GM23338 (cell line): ENCODE measurements at regions not wholly inside any gene's neighbourhood (a gene's known extent, or its start where the extent isn't known, plus 50 kb on each side); places are given as distances from the start of the nearest gene placed in this dataset.

Source experiments
- ATAC-seq: fragments of 200-7000 bp; cut with Tn5 transposase; 3 replicates; pipeline ENCODE4 v1.9.1; 2020
- DNase-seq: peaks from one replicate; pipeline ENCODE4 v3.0.0-alpha.2; 2015; ENCODE audit warnings: low spot score
- H2AFZ ChIP-seq: fragments of 200-600 bp; sonication (generic); 2 replicates; pipeline ENCODE4 v1.8.0; 2016; ENCODE audit warnings: antibody characterized with exemption, mild to moderate bottlenecking, moderate library complexity
- H3F3A ChIP-seq: fragments of 200-600 bp; sonication (generic); replicated peaks from 2 replicates; pipeline ENCODE4 v1.8.0; 2017; ENCODE audit warnings: antibody characterized with exemption, mixed run types, low read depth
- H3K27ac ChIP-seq: fragments of 200-600 bp; sonication (generic); 2 replicates; pipeline ENCODE4 v1.6.1; 2016; ENCODE audit warnings: low read depth
- H3K27me3 ChIP-seq: fragments of 200-600 bp; sonication (generic); 2 replicates; pipeline ENCODE4 v1.8.0; 2016; ENCODE audit warnings: mild to moderate bottlenecking, mixed run types, moderate library complexity; ENCODE audit not compliant: insufficient read depth
- H3K36me3 ChIP-seq: fragments of 200-600 bp; sonication (generic); 2 replicates; pipeline ENCODE4 v1.8.0; 2016; ENCODE audit warnings: mild to moderate bottlenecking; ENCODE audit not compliant: insufficient read depth
- H3K4me1 ChIP-seq: fragments of 200-600 bp; sonication (generic); 2 replicates; pipeline ENCODE4 v1.8.0; 2016; ENCODE audit warnings: mild to moderate bottlenecking, moderate library complexity; ENCODE audit not compliant: insufficient read depth
- H3K4me2 ChIP-seq: fragments of 200-600 bp; sonication (generic); 2 replicates; pipeline ENCODE4 v1.7.1; 2017; ENCODE audit warnings: mixed run types
- H3K4me3 ChIP-seq: fragments of 200-600 bp; sonication (generic); 2 replicates; pipeline ENCODE4 v1.6.1; 2016; ENCODE audit warnings: mixed run types
- H3K79me2 ChIP-seq: fragments of 200-600 bp; sonication (generic); replicated peaks from 2 replicates; pipeline ENCODE4 v1.8.0; 2017; ENCODE audit warnings: mild to moderate bottlenecking; ENCODE audit not compliant: insufficient read depth
- H3K9me2 ChIP-seq: fragments of 200-600 bp; sonication (generic); 2 replicates; pipeline ENCODE4 v1.8.0; 2017; ENCODE audit not compliant: insufficient read depth
- H4K20me1 ChIP-seq: fragments of 200-600 bp; sonication (generic); replicated peaks from 2 replicates; pipeline ENCODE4 v1.8.0; 2017; ENCODE audit warnings: mild to moderate bottlenecking; ENCODE audit not compliant: insufficient read depth
- H3K27ac Mint-ChIP-seq: 2 replicates; pipeline ENCODE4 v1.8.0; 2020; ENCODE audit warnings: inconsistent platforms, mild to moderate bottlenecking, moderate library complexity, mixed read lengths
- H3K27me3 Mint-ChIP-seq: 3 replicates; pipeline ENCODE4 v1.8.0; 2022; ENCODE audit warnings: low read depth, mild to moderate bottlenecking, moderate library complexity, mixed read lengths, inconsistent platforms; ENCODE audit not compliant: insufficient read depth, poor library complexity
- H3K36me3 Mint-ChIP-seq: 3 replicates; pipeline ENCODE4 v1.8.0; 2021; ENCODE audit warnings: low read depth, mild to moderate bottlenecking, inconsistent platforms, moderate library complexity, mixed read lengths
- H3K4me1 Mint-ChIP-seq: 3 replicates; pipeline ENCODE4 v1.8.0; 2020; ENCODE audit warnings: mild to moderate bottlenecking, inconsistent platforms, mixed read lengths
- H3K4me3 Mint-ChIP-seq: 3 replicates; pipeline ENCODE4 v1.8.0; 2021; ENCODE audit warnings: moderate library complexity, mild to moderate bottlenecking, inconsistent platforms, mixed read lengths
- H3K9me3 Mint-ChIP-seq: 3 replicates; pipeline ENCODE4 v1.8.0; 2020; ENCODE audit warnings: moderate library complexity, mild to moderate bottlenecking, inconsistent platforms, mixed read lengths
- CREB1 ChIP-seq: fragments of 250-450 bp; sonication (Bioruptor Pico); IDR thresholded peaks from 2 replicates; pipeline ENCODE4 v1.5.0; 2020; ENCODE audit warnings: low read depth, mild to moderate bottlenecking, moderate library complexity
- CTCF ChIP-seq, 2 experiments: fragments of 200-600 bp in 1 of 2; sonication (generic) in 1 of 2; conservative IDR thresholded peaks; 2 replicates each; pipeline versions ENCODE4 v1.5.1 to v1.6.1; 2016 to 2017; ENCODE audit warnings: antibody characterized with exemption in 2 of 2, low read depth in 2 of 2, mild to moderate bottlenecking in 2 of 2, moderate library complexity in 1 of 2
- ETS1 ChIP-seq: IDR thresholded peaks from 2 replicates; pipeline ENCODE4 v1.6.1; 2016; ENCODE audit warnings: antibody characterized with exemption
- EZH2 ChIP-seq: fragments of 200-600 bp; sonication (generic); IDR thresholded peaks from one replicate; pipeline ENCODE4 v1.8.0; 2017; ENCODE audit warnings: antibody characterized with exemption, mild to moderate bottlenecking, low read depth; ENCODE audit not compliant: unreplicated experiment
- EZH2phosphoT487 ChIP-seq: fragments of 200-600 bp; sonication (generic); IDR thresholded peaks from one replicate; pipeline ENCODE4 v1.8.1; 2018; ENCODE audit warnings: antibody characterized with exemption; ENCODE audit not compliant: unreplicated experiment
- JUNB ChIP-seq: IDR thresholded peaks from one replicate; pipeline ENCODE4 v1.6.1; 2016; ENCODE audit warnings: antibody characterized with exemption; ENCODE audit not compliant: unreplicated experiment
- NANOG ChIP-seq: IDR thresholded peaks from 2 replicates; pipeline ENCODE4 v1.6.1; 2016; ENCODE audit warnings: antibody characterized with exemption, borderline replicate concordance
- POLR2AphosphoS5 ChIP-seq: IDR thresholded peaks from 2 replicates; pipeline ENCODE4 v1.6.1; 2016; ENCODE audit warnings: antibody characterized with exemption, low read depth
- REST ChIP-seq: IDR thresholded peaks from one replicate; pipeline ENCODE4 v1.6.1; 2018; ENCODE audit warnings: antibody characterized with exemption; ENCODE audit not compliant: unreplicated experiment
- STAT1 ChIP-seq: IDR thresholded peaks from one replicate; pipeline ENCODE4 v1.6.1; 2016; ENCODE audit warnings: antibody characterized with exemption; ENCODE audit not compliant: unreplicated experiment
- ZNF114 ChIP-seq: fragments of 250-450 bp; sonication (Bioruptor Pico); IDR thresholded peaks from 2 replicates; pipeline ENCODE4 v1.5.0; 2020; ENCODE audit warnings: mild to moderate bottlenecking, moderate library complexity
- ZNF331 ChIP-seq: fragments of 250-450 bp; sonication (Bioruptor Pico); IDR thresholded peaks from 2 replicates; pipeline ENCODE4 v1.5.0; 2020; ENCODE audit warnings: low read depth, mild to moderate bottlenecking, moderate library complexity
- ZNF462 ChIP-seq: fragments of 250-450 bp; sonication (Bioruptor Pico); IDR thresholded peaks from 2 replicates; pipeline ENCODE4 v1.5.0; 2020; ENCODE audit warnings: mild to moderate bottlenecking, moderate library complexity

GRCh38 chr2:228408529-228409227 is 227.2 kb upstream of the SPHKAP start:
- H3F3A ChIP-seq, result no peaks in the 10 kb centered on the region
- no peak overlapping the region for H2AFZ ChIP-seq
- Mint-ChIP-seq H3K9me3 (no peaks in the 10 kb centered on the region), H3K4me3 (no peak overlapping the region), H3K36me3 (no peaks in the 10 kb centered on the region), H3K4me1 (no peaks in the 10 kb centered on the region), H3K27ac (no peak overlapping the region; the same call in 1 of the 2 replicates), H3K27me3 (no peaks in the 10 kb centered on the region)
- no peaks in the 10 kb centered on the region for H3K27me3 ChIP-seq
- H3K36me3 ChIP-seq, result no peaks in the 10 kb centered on the region
- no peak for ATAC-seq
- H3K79me2 ChIP-seq, result no peaks in the 10 kb centered on the region
- H3K9me2 ChIP-seq, result 0 out of 2 replicates have a peak, but pooled peaks cover 3% of the 10 kb centered on the region
- no peak overlapping the region for H3K4me3 ChIP-seq
- no peak overlapping the region for H3K4me2 ChIP-seq
- no peak overlapping the region for H3K27ac ChIP-seq
- H4K20me1 ChIP-seq, result no peaks in the 10 kb centered on the region
- DNase-seq, result no peak
- TF ChIP-seq POLR2AphosphoS5, result no peak
- TF ChIP-seq NANOG, result no peak
- no peak for TF ChIP-seq CTCF (conservative IDR thresholded peaks at IDR 0.05; ENCODE audit: low read depth in 2 of 2)
- TF ChIP-seq ZNF462 (CRISPR knock-in tag), result no peak
- no peak for TF ChIP-seq ZNF114 (CRISPR knock-in tag)
- no peak for TF ChIP-seq EZH2
- TF ChIP-seq STAT1, result no peak
- no peak for TF ChIP-seq CREB1 (CRISPR knock-in tag)
- no peak for TF ChIP-seq ZNF331 (CRISPR knock-in tag)
- no peak for TF ChIP-seq JUNB
- TF ChIP-seq ETS1, result no peak
- no peak for TF ChIP-seq EZH2phosphoT487
- no peak for TF ChIP-seq REST
- H3K4me1 ChIP-seq, result no peaks in the 10 kb centered on the region
